Epithelial cell of proximal tubule (primary cell): ENCODE measurements at regions not wholly inside any gene's neighbourhood (a gene's known extent, or its start where the extent isn't known, plus 50 kb on each side); places are given as distances from the start of the nearest gene placed in this dataset.

Experiments used
- DNase-seq: peaks from one replicate; pipeline ENCODE4 v3.0.0-alpha.2; 2011; ENCODE audit warnings: low read depth
- H3K4me3 ChIP-seq: 2 replicates; pipeline ENCODE4 v1.5.1; 2011; ENCODE audit warnings: low read depth, mild to moderate bottlenecking, low read length
- CTCF ChIP-seq: conservative IDR thresholded peaks from 2 replicates; pipeline ENCODE4 v1.5.1; 2012; ENCODE audit warnings: low read depth, mild to moderate bottlenecking, low read length

GRCh38 chr5:6818594-6819511 lies 105.6 kb downstream of the TENT4A start:
- DNase-seq, result no peak
- TF ChIP-seq CTCF, result peak; percentile 17
- H3K4me3 ChIP-seq, result no peak overlapping the region

GRCh38 chr5:6819521-6819920 lies 106.3 kb downstream of the TENT4A start:
- peak; percentile 18 for TF ChIP-seq CTCF
- no peak for DNase-seq

GRCh38 chr5:6820851-6821479 lies 107.7 kb downstream of the TENT4A start:
- peak; percentile 85 for TF ChIP-seq CTCF
- no peak for DNase-seq
- H3K4me3 ChIP-seq, result no peak overlapping the region

More at GRCh38 chr5:6819521-6819920, 106.3 kb downstream of the TENT4A start:
- H3K4me3 ChIP-seq, result no peak overlapping the region

GRCh38 chr5:6822068-6822467 lies 108.8 kb downstream of the TENT4A start:
- no peak for DNase-seq
- no peak overlapping the region for H3K4me3 ChIP-seq
- no peak for TF ChIP-seq CTCF

- peak overlapping the region; percentile 20 for H3K4me3 ChIP-seq
- DNase-seq, result no peak
- TF ChIP-seq CTCF, result peak; percentile 11
These were observed 109.5 kb downstream of the TENT4A start for GRCh38 chr5:6822556-6823343.

GRCh38 chr5:6823996-6824395 lies 110.8 kb downstream of the TENT4A start:
- no peak overlapping the region for H3K4me3 ChIP-seq
- no peak for DNase-seq
- no peak for TF ChIP-seq CTCF
